PFSK-1 (cell line): ENCODE measurements at regions not wholly inside any gene's neighbourhood (a gene's known extent, or its start where the extent isn't known, plus 50 kb on each side); places are given as distances from the start of the nearest gene placed in this dataset.

Experiments used
- POLR2AphosphoS5 ChIP-seq: IDR thresholded peaks from 2 replicates; pipeline ENCODE4 v1.6.1; 2012; ENCODE audit warnings: low read depth, mild to moderate bottlenecking, control low read depth, low read length, moderate library complexity
- SIN3A ChIP-seq: IDR thresholded peaks from 2 replicates; pipeline ENCODE4 v1.6.1; 2012; ENCODE audit warnings: mild to moderate bottlenecking, low read length, moderate library complexity, borderline replicate concordance; ENCODE audit not compliant: insufficient read depth
- TAF1 ChIP-seq: IDR thresholded peaks from 2 replicates; pipeline ENCODE4 v1.6.1; 2012; ENCODE audit warnings: low read length, control low read depth, borderline replicate concordance; ENCODE audit not compliant: insufficient read depth

- no peak for TF ChIP-seq SIN3A
- TF ChIP-seq POLR2AphosphoS5, result no peak
- no peak for TF ChIP-seq TAF1
Observed at GRCh38 chr2:76275788-76276187, 565.1 kb upstream of the GCFC2 start.
